ENCODE measurements at regions not wholly inside any gene's neighbourhood (a gene's known extent, or its start where the extent isn't known, plus 50 kb on each side); places are given as distances from the start of the nearest gene placed in this dataset.

GRCh38 chr6:155528982-155529453, 73.4 kb upstream of the NOX3 start:
- no peak overlapping the region for H3K4me3 ChIP-seq (ENCODE audit: low read depth, low read length)
- TF ChIP-seq CTCF (IDR thresholded peaks at IDR 0.05; ENCODE audit: low read depth, low read length) = no peak
- DNase-seq = no peak
- peaks cover 6% of the 10 kb centered on the region; the same call in 1 of the 2 replicates for H3K4me1 ChIP-seq
- no peaks in the 10 kb centered on the region for H3K36me3 ChIP-seq
- H3K9me3 ChIP-seq = no peaks in the 10 kb centered on the region
- H3K27me3 ChIP-seq = no peaks in the 10 kb centered on the region

GRCh38 chr6:155528335-155528734, 72.7 kb upstream of the NOX3 start:
- no peak overlapping the region for H3K4me3 ChIP-seq (ENCODE audit: low read depth, low read length)
- H3K4me1 ChIP-seq = peaks cover 6% of the 10 kb centered on the region; the same call in 1 of the 2 replicates
- TF ChIP-seq CTCF (IDR thresholded peaks at IDR 0.05; ENCODE audit: low read depth, low read length) = no peak

GRCh38 chr6:155527443-155527842, 71.8 kb upstream of the NOX3 start:
- TF ChIP-seq CTCF (IDR thresholded peaks at IDR 0.05; ENCODE audit: low read depth, low read length) = no peak
- H3K4me3 ChIP-seq (ENCODE audit: low read depth, low read length) = no peak overlapping the region

More at GRCh38 chr6:155528335-155528734, 72.7 kb upstream of the NOX3 start:
- Histone ChIP-seq H3K36me3 (no peaks in the 10 kb centered on the region), H3K9me3 (no peaks in the 10 kb centered on the region), H3K27me3 (no peaks in the 10 kb centered on the region)
- no peak for DNase-seq

GRCh38 chr6:155523821-155524651, 68.4 kb upstream of the NOX3 start:
- no peak for TF ChIP-seq CTCF (IDR thresholded peaks at IDR 0.05; ENCODE audit: low read depth, low read length)
- H3K4me1 ChIP-seq = peaks cover 3% of the 10 kb centered on the region; the same call in 1 of the 2 replicates
- H3K4me3 ChIP-seq (ENCODE audit: low read depth, low read length) = no peak overlapping the region
- DNase-seq = no peak
- H3K27me3 ChIP-seq = no peaks in the 10 kb centered on the region
- H3K36me3 ChIP-seq = no peaks in the 10 kb centered on the region
- H3K9me3 ChIP-seq = no peaks in the 10 kb centered on the region

More at GRCh38 chr6:155527443-155527842, 71.8 kb upstream of the NOX3 start:
- peaks cover 6% of the 10 kb centered on the region; the same call in 1 of the 2 replicates for H3K4me1 ChIP-seq
- no peaks in the 10 kb centered on the region for H3K36me3 ChIP-seq
- no peak for DNase-seq
- no peaks in the 10 kb centered on the region for H3K27me3 ChIP-seq
- no peaks in the 10 kb centered on the region for H3K9me3 ChIP-seq

- no peaks in the 10 kb centered on the region for H3K27me3 ChIP-seq
- TF ChIP-seq CTCF (IDR thresholded peaks at IDR 0.05; ENCODE audit: low read depth, low read length) = no peak
- no peak overlapping the region for H3K4me3 ChIP-seq (ENCODE audit: low read depth, low read length)
- H3K4me1 ChIP-seq = peaks cover 2% of the 10 kb centered on the region; the same call in 1 of the 2 replicates
- DNase-seq = no peak
- no peaks in the 10 kb centered on the region for H3K9me3 ChIP-seq
- no peaks in the 10 kb centered on the region for H3K36me3 ChIP-seq
Measured at GRCh38 chr6:155521719-155522118, 66.1 kb upstream of the NOX3 start.

GRCh38 chr6:155520078-155520477, 64.4 kb upstream of the NOX3 start:
- no peaks in the 10 kb centered on the region for H3K27me3 ChIP-seq
- TF ChIP-seq CTCF (IDR thresholded peaks at IDR 0.05; ENCODE audit: low read depth, low read length) = no peak
- no peaks in the 10 kb centered on the region for H3K9me3 ChIP-seq
- no peaks in the 10 kb centered on the region; the same call in 1 of the 2 replicates for H3K4me1 ChIP-seq
- no peaks in the 10 kb centered on the region for H3K36me3 ChIP-seq
- H3K4me3 ChIP-seq (ENCODE audit: low read depth, low read length) = no peak overlapping the region
- no peak for DNase-seq

Data from BE2C (cell line).